LNCAP (cell line): ENCODE measurements at regions not wholly inside any gene's neighbourhood (a gene's known extent, or its start where the extent isn't known, plus 50 kb on each side); places are given as distances from the start of the nearest gene placed in this dataset.

Source experiments
- TF ChIP-seq, protein P1 (sequence below): fragments of 450-650 bp; IDR thresholded peaks from 2 replicates; pipeline ENCODE4 v1.5.1; 2017; ENCODE audit warnings: mild to moderate bottlenecking

- TF ChIP-seq, protein P1, sequence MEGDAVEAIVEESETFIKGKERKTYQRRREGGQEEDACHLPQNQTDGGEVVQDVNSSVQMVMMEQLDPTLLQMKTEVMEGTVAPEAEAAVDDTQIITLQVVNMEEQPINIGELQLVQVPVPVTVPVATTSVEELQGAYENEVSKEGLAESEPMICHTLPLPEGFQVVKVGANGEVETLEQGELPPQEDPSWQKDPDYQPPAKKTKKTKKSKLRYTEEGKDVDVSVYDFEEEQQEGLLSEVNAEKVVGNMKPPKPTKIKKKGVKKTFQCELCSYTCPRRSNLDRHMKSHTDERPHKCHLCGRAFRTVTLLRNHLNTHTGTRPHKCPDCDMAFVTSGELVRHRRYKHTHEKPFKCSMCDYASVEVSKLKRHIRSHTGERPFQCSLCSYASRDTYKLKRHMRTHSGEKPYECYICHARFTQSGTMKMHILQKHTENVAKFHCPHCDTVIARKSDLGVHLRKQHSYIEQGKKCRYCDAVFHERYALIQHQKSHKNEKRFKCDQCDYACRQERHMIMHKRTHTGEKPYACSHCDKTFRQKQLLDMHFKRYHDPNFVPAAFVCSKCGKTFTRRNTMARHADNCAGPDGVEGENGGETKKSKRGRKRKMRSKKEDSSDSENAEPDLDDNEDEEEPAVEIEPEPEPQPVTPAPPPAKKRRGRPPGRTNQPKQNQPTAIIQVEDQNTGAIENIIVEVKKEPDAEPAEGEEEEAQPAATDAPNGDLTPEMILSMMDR: no peak
Observed at GRCh38 chr3:13243586-13243985, 170.4 kb upstream of the IQSEC1 start.

DNA sequence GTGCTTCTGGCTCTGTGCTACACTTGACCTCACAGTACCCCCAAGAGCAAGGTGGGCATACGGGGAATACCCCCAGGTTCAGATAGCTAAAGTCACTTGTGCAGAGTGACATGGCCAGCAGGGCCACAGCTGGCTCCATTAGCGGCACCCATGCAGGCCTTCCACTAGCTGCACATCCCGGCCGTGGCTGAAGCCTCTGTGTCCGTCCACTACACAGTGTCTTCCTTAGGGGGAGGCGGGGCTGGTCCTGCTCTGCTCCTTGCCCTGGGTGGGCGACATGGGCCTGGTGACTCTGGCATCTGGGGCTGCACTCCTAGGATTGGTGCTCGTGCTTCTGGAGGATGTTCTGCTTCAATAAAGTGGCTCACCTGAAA is 169.1 kb upstream of the IQSEC1 start:
- TF ChIP-seq, protein P1: no peak

- TF ChIP-seq, protein P1: no peak
Observed at GRCh38 chr3:13241621-13242363, 168.6 kb upstream of the IQSEC1 start.

DNA sequence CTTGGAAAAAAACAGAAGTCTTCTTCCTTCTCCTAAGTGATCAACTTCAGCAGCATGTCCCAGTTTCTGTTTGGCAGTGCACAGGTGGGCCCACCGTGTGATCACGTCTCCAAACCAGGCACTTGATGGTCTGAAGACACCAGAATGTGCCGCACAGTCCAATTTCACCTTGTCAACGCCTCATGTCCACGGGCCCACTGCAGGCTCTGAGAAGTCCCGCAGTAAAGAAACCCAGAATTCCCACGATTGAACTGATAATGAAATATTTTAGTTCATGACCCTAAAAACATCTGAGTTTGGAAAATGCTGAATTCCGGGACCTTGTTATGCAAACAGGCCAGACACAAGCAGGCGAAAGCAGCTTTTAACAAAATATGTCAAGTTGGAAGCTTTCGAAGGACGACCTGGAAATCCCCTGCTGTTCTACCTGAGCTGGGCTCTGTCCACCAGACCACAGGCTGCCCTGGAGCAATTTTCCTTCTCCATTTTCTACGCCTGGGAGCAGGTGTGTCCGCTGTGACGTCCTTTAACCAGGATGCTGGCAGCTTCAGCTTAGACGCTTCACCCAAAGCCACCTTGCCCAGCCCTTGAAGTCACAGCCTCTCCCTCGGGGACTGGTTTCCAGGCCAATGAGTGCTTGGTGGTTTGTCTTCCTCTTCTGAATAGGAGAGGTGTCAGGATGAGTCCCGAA is 167.8 kb upstream of the IQSEC1 start:
- TF ChIP-seq, protein P1: no peak

GRCh38 chr3:13239467-13239760 is 166.2 kb upstream of the IQSEC1 start:
- TF ChIP-seq, protein P1: no peak

DNA sequence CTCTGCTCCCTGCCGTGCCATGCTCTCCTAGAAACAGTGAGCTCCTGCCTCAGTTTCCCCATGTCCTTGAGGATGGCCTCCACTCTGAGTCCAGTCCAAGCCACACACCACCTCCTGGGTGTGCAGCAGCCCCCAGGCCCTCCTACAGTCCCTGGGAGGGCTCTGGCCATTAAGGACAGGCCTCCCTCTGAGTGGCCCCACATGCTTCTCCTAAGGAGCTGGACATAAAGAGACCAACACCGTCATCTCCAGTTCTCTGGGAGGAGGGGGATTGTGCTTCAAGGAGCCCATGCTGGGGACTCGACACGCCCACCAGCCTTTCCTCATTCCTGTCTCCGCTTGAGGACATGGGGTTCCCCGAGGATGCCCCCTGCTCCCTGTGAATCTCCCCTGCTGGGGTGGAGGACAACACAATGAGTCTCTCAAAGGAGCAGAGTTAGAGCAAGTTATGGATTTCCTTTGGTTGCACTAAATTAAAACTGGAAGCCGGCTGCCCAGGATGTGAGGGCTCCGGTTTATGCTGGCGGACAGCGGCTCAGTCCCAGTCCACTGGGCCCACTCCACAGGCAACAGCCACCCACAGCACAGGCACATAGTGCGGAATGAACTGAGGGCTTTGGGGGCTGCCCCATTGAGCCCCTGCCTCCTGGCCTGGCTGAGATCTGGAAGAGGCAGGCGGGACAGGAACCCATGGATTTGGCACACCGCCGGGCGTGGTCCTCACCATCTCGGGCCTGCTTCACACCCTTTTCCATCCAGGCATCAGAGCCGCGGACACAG is 165.6 kb upstream of the IQSEC1 start:
- TF ChIP-seq, protein P1: no peak

GRCh38 chr3:13237776-13238490 is 164.7 kb upstream of the IQSEC1 start:
- TF ChIP-seq, protein P1: no peak
